ENCODE measurements at regions not wholly inside any gene's neighbourhood (a gene's known extent, or its start where the extent isn't known, plus 50 kb on each side); places are given as distances from the start of the nearest gene placed in this dataset.
A peak's percentile ranks its signal among the peaks of the same experiment; 100 is the strongest.

- H3K9me3 ChIP-seq = peaks cover 0 to 6% (median 2%) of the 10 kb centered on the region in 4 donors
- H3K4me1 ChIP-seq = no peaks in the 10 kb centered on the region
- H3K27me3 ChIP-seq = no peaks in the 10 kb centered on the region
- intact Hi-C loops (cut with DNase I; ENCODE audit: low total_unique reads) = no loop called here
- 60 to 83% (median 69%) methylated on average over 1 of the region's 1 CpG for WGBS, 5 donors
- no peak for DNase-seq
- H3K4me3 ChIP-seq = no peak overlapping the region
- no peak for TF ChIP-seq EP300 (IDR thresholded peaks at IDR 0.05)
- TF ChIP-seq POLR2A (IDR thresholded peaks at IDR 0.05) = no peak
- TF ChIP-seq POLR2AphosphoS5 (IDR thresholded peaks at IDR 0.05) = no peak
- TF ChIP-seq CTCF (IDR thresholded peaks at IDR 0.05) = no peak
- no peaks in the 10 kb centered on the region for H3K36me3 ChIP-seq
- no peak overlapping the region for H3K27ac ChIP-seq
These were observed 91.1 kb upstream of the ADAMTS5 start for GRCh38 chr21:27057997-27058396.

DNA sequence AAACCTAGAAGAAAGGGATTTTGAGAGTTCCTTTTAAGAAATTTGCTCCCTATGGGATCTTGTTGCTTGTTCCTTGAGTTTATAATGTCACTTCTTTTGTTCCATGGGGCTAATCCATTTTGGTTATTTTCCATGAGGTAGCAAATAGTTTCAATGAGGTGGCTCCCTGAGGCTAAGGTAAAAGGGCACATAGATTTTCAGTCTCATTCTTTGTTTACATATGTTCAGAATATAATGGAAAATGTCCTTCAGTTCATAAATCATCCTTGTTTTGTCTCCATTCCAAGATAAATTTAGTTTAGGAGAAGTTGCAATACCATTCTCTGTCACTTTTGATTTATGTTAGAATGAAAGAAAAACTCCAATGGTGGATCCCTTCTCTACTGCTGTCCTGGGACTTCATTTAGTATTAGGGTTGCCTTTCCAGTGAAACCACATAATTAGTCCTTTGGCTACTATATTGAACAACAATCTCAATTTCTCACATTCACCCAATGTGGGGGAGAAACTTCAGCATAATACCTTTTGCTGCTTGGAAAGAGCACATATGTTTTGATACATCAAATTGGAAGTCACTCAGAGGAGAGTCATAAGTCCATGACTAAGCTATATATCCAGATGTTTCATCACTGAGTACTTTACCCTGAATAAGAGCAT, 80.9 kb upstream of the ADAMTS5 start:
- no peak for TF ChIP-seq POLR2AphosphoS5 (IDR thresholded peaks at IDR 0.05)
- TF ChIP-seq CTCF (IDR thresholded peaks at IDR 0.05) = no peak
- TF ChIP-seq POLR2A (IDR thresholded peaks at IDR 0.05) = no peak
- TF ChIP-seq EP300 (IDR thresholded peaks at IDR 0.05) = no peak
- DNase-seq = no peak
- no peaks in the 10 kb centered on the region for H3K4me1 ChIP-seq
- H3K4me3 ChIP-seq = no peak overlapping the region
- no peaks in the 10 kb centered on the region for H3K36me3 ChIP-seq
- intact Hi-C loops (cut with DNase I; ENCODE audit: low total_unique reads) = no loop called here
- H3K9me3 ChIP-seq = no peaks in the 10 kb centered on the region
- H3K27ac ChIP-seq = no peak overlapping the region
- H3K27me3 ChIP-seq = no peaks in the 10 kb centered on the region

GRCh38 chr21:27047283-27047657, 80.4 kb upstream of the ADAMTS5 start:
- H3K27ac ChIP-seq = no peak overlapping the region
- intact Hi-C loops (cut with DNase I; ENCODE audit: low total_unique reads) = no loop called here
- H3K4me1 ChIP-seq = no peaks in the 10 kb centered on the region
- peak in 1 of 2 donors; percentile 37 for DNase-seq
- no peaks in the 10 kb centered on the region for H3K36me3 ChIP-seq
- no peaks in the 10 kb centered on the region for H3K9me3 ChIP-seq
- no peaks in the 10 kb centered on the region for H3K27me3 ChIP-seq
- 47 to 55% (median 50%) methylated on average over 3 of the region's 3 CpGs for whole genome bisulfite sequencing, 5 donors
- no peak overlapping the region for H3K4me3 ChIP-seq
- TF ChIP-seq EP300 (IDR thresholded peaks at IDR 0.05) = no peak

DNA sequence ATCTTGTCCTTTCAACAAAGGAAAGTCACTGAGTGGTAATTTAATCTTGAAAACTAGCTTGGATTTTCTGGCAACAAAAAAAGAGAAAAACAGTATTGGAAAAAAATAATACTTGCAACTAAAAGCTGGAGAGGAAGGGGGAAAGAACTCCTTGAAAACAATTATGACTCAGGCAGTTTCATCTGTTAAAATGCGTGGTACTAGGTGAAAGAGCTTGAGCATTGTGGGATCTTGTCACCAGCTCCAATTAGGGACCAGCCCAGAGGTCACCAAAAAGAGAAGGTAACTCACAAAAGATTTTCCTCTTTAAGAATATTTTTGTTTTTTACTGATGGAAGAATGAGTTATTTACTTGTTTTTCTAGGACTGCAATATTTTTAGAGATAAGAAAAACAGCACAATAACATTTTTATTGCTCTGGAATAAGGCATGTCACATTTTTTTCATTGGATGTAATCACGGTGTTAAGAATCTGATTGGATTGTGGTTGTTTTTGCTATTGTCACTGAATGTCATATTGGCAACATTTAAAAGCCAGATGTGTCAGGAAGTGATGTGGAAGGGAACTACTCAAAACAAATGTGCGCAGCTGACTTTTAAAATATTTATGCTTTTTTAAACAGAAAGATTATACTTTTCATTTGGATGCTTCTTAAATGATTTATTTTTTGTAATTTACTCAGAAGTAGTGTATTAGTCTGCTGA, 78.5 kb upstream of the ADAMTS5 start:
- 63 to 79% (median 72%) methylated on average over 3 of the region's 3 CpGs for WGBS, 5 donors
- no peak overlapping the region for H3K4me3 ChIP-seq
- no peak overlapping the region for H3K27ac ChIP-seq
- H3K36me3 ChIP-seq = no peaks in the 10 kb centered on the region
- H3K4me1 ChIP-seq = no peaks in the 10 kb centered on the region
- no peaks in the 10 kb centered on the region for H3K27me3 ChIP-seq
- intact Hi-C loops (cut with DNase I; ENCODE audit: low total_unique reads) = no loop called here
- H3K9me3 ChIP-seq = no peaks in the 10 kb centered on the region
- no peak for DNase-seq
- TF ChIP-seq POLR2AphosphoS5 (IDR thresholded peaks at IDR 0.05) (no peak), EP300 (IDR thresholded peaks at IDR 0.05) (no peak), POLR2A (IDR thresholded peaks at IDR 0.05) (no peak), CTCF (IDR thresholded peaks at IDR 0.05) (no peak)

- WGBS, 5 donors = 58 to 81% (median 72%) methylated on average over 1 of the region's 1 CpG
- DNase-seq = no peak
- Histone ChIP-seq H3K4me3 (no peak overlapping the region), H3K9me3 (no peaks in the 10 kb centered on the region), H3K4me1 (no peaks in the 10 kb centered on the region), H3K36me3 (no peaks in the 10 kb centered on the region), H3K27me3 (no peaks in the 10 kb centered on the region), H3K27ac (no peak overlapping the region)
- intact Hi-C loops (cut with DNase I; ENCODE audit: low total_unique reads) = no loop called here
- TF ChIP-seq CTCF (IDR thresholded peaks at IDR 0.05) (no peak), EP300 (IDR thresholded peaks at IDR 0.05) (no peak), POLR2A (IDR thresholded peaks at IDR 0.05) (no peak), POLR2AphosphoS5 (IDR thresholded peaks at IDR 0.05) (no peak)
These were observed 76.5 kb upstream of the ADAMTS5 start for GRCh38 chr21:27043377-27043776.
